Ishikawa (cell line): ENCODE measurements at regions not wholly inside any gene's neighbourhood (a gene's known extent, or its start where the extent isn't known, plus 50 kb on each side); places are given as distances from the start of the nearest gene placed in this dataset.

Experiments
- CEBPB ChIP-seq: IDR thresholded peaks from 2 replicates; pipeline ENCODE4 v1.6.1; 2012
- CREB1 ChIP-seq: IDR thresholded peaks from 2 replicates; pipeline ENCODE4 v1.6.1; 2012; ENCODE audit warnings: low read depth
- EGR1 ChIP-seq: IDR thresholded peaks from 2 replicates; pipeline ENCODE4 v1.6.1; 2012
- EP300 ChIP-seq: IDR thresholded peaks from 2 replicates; pipeline ENCODE4 v1.6.1; 2012; ENCODE audit warnings: borderline replicate concordance
- FOXM1 ChIP-seq: IDR thresholded peaks from 2 replicates; pipeline ENCODE4 v1.6.1; 2012; ENCODE audit warnings: low read depth, borderline replicate concordance
- MAX ChIP-seq: IDR thresholded peaks from 2 replicates; pipeline ENCODE4 v1.6.1; 2012
- NFIC ChIP-seq: IDR thresholded peaks from 2 replicates; pipeline ENCODE4 v1.6.1; 2012
- RAD21 ChIP-seq: IDR thresholded peaks from 2 replicates; pipeline ENCODE4 v1.6.1; 2012; ENCODE audit warnings: low read depth
- REST ChIP-seq: IDR thresholded peaks from 2 replicates; pipeline ENCODE4 v1.6.1; 2012; ENCODE audit warnings: low read depth, mild to moderate bottlenecking
- TAF1 ChIP-seq: IDR thresholded peaks from 2 replicates; pipeline ENCODE4 v1.6.1; 2012; ENCODE audit warnings: low read depth, mild to moderate bottlenecking
- TCF12 ChIP-seq: IDR thresholded peaks from 2 replicates; pipeline ENCODE4 v1.6.1; 2012; ENCODE audit warnings: low read depth
- TEAD4 ChIP-seq: IDR thresholded peaks from 2 replicates; pipeline ENCODE4 v1.6.1; 2012
- USF1 ChIP-seq: IDR thresholded peaks from 2 replicates; pipeline ENCODE4 v1.6.1; 2012
- YY1 ChIP-seq: IDR thresholded peaks from 2 replicates; pipeline ENCODE4 v1.6.1; 2012; ENCODE audit warnings: low read depth
- ZBTB7A ChIP-seq: IDR thresholded peaks from 2 replicates; pipeline ENCODE4 v1.6.1; 2012; ENCODE audit warnings: low read depth

- TF ChIP-seq USF1 (no peak), REST (no peak), NFIC (no peak), TCF12 (no peak), MAX (no peak), TEAD4 (no peak), CEBPB (no peak), RAD21 (no peak), EP300 (no peak), TAF1 (no peak), FOXM1 (no peak)
These were observed 417.7 kb upstream of the GYPC start for GRCh38 chr2:126238251-126238650.

- TF ChIP-seq EGR1 (no peak), NFIC (no peak), RAD21 (no peak), USF1 (no peak), ZBTB7A (no peak), CREB1 (no peak), FOXM1 (no peak), REST (no peak), CEBPB (no peak), YY1 (no peak), MAX (no peak), TAF1 (no peak), TEAD4 (no peak), TCF12 (no peak), EP300 (no peak)
These were observed 416.5 kb upstream of the GYPC start for GRCh38 chr2:126239320-126239955.

- TF ChIP-seq MAX (no peak), REST (no peak), RAD21 (no peak), CEBPB (no peak), TAF1 (no peak), ZBTB7A (no peak), FOXM1 (no peak), CREB1 (no peak), EP300 (no peak), NFIC (no peak), EGR1 (no peak), USF1 (no peak), YY1 (no peak), TCF12 (no peak), TEAD4 (no peak)
These were observed 415.0 kb upstream of the GYPC start for GRCh38 chr2:126241001-126241400.

GRCh38 chr2:126241411-126241810 is 414.5 kb upstream of the GYPC start:
- TF ChIP-seq CEBPB (no peak), EP300 (no peak), USF1 (no peak), CREB1 (no peak), EGR1 (no peak), TAF1 (no peak), FOXM1 (no peak), ZBTB7A (no peak), MAX (no peak), RAD21 (no peak), YY1 (no peak), NFIC (no peak), TCF12 (no peak), REST (no peak), TEAD4 (no peak)
